ENCODE measurements at regions not wholly inside any gene's neighbourhood (a gene's known extent, or its start where the extent isn't known, plus 50 kb on each side); places are given as distances from the start of the nearest gene placed in this dataset.

- no peak for ATAC-seq (ENCODE audit: low FRiP score)
- no peak for DNase-seq
- Histone ChIP-seq H3K36me3 (ENCODE audit: control insufficient read depth in 1 of 2, insufficient read depth in 2 of 2, low read length in 1 of 2) (no peaks in the 10 kb centered on the region), H3K4me3 (ENCODE audit: low read length in 2 of 2) (no peak overlapping the region), H3K4me1 (ENCODE audit: control insufficient read depth in 1 of 2, insufficient read depth in 2 of 2, low read length in 2 of 2) (no peaks in the 10 kb centered on the region), H3K27me3 (ENCODE audit: control insufficient read depth in 1 of 2, insufficient read depth in 2 of 2, low read length in 1 of 2) (no peaks in the 10 kb centered on the region), H3K9me3 (ENCODE audit: control insufficient read depth, low read length) (no peaks in the 10 kb centered on the region), H3K27ac (ENCODE audit: low read depth in 1 of 2, low read length in 2 of 2) (no peak overlapping the region)
- 97 to 99% methylated on average over 4 of the region's 4 CpGs for WGBS, 2 donors
- intact Hi-C loops (cut with DNase I), result no loop called here
Observed at GRCh38 chr15:81957698-81958097, 88.1 kb downstream of the MEX3B start.

- no peak overlapping the region for H3K27ac ChIP-seq (ENCODE audit: low read depth in 1 of 2, low read length in 2 of 2)
- DNase-seq (no peak), ATAC-seq (ENCODE audit: low FRiP score) (no peak)
- H3K4me3 ChIP-seq (ENCODE audit: low read length in 2 of 2), result no peak overlapping the region
- no peaks in the 10 kb centered on the region for H3K36me3 ChIP-seq (ENCODE audit: control insufficient read depth in 1 of 2, insufficient read depth in 2 of 2, low read length in 1 of 2)
- H3K4me1 ChIP-seq (ENCODE audit: control insufficient read depth in 1 of 2, insufficient read depth in 2 of 2, low read length in 2 of 2), result no peaks in the 10 kb centered on the region
- no peaks in the 10 kb centered on the region for H3K9me3 ChIP-seq (ENCODE audit: control insufficient read depth, low read length)
- intact Hi-C loops (cut with DNase I), result no loop called here
- no peaks in the 10 kb centered on the region for H3K27me3 ChIP-seq (ENCODE audit: control insufficient read depth in 1 of 2, insufficient read depth in 2 of 2, low read length in 1 of 2)
- 83 to 87% methylated on average over 6 of the region's 6 CpGs for WGBS, 2 donors
Observed at GRCh38 chr15:81955382-81956062, 90.3 kb downstream of the MEX3B start.

- Histone ChIP-seq H3K36me3 (ENCODE audit: control insufficient read depth in 1 of 2, insufficient read depth in 2 of 2, low read length in 1 of 2) (no peaks in the 10 kb centered on the region), H3K4me3 (ENCODE audit: low read length in 2 of 2) (no peak overlapping the region), H3K27me3 (ENCODE audit: control insufficient read depth in 1 of 2, insufficient read depth in 2 of 2, low read length in 1 of 2) (no peaks in the 10 kb centered on the region), H3K9me3 (ENCODE audit: control insufficient read depth, low read length) (no peaks in the 10 kb centered on the region), H3K4me1 (ENCODE audit: control insufficient read depth in 1 of 2, insufficient read depth in 2 of 2, low read length in 2 of 2) (peaks cover 0 to 1% of the 10 kb centered on the region in 2 donors), H3K27ac (ENCODE audit: low read depth in 1 of 2, low read length in 2 of 2) (no peak overlapping the region)
- intact Hi-C loops (cut with DNase I), result no loop called here
- ATAC-seq (ENCODE audit: low FRiP score) (no peak), DNase-seq (no peak)
- WGBS, 2 donors, result 91 to 94% methylated on average over 9 of the region's 9 CpGs
Observed at GRCh38 chr15:81954158-81954783, 91.5 kb downstream of the MEX3B start.

GRCh38 chr15:81950841-81951414 lies 94.9 kb downstream of the MEX3B start:
- no peaks in the 10 kb centered on the region for H3K27me3 ChIP-seq (ENCODE audit: control insufficient read depth in 1 of 2, insufficient read depth in 2 of 2, low read length in 1 of 2)
- WGBS, 2 donors, result 46 to 50% methylated on average over 7 of the region's 7 CpGs
- ATAC-seq (ENCODE audit: low FRiP score), result no peak
- intact Hi-C loops (cut with DNase I), result no loop called here
- H3K36me3 ChIP-seq (ENCODE audit: control insufficient read depth in 1 of 2, insufficient read depth in 2 of 2, low read length in 1 of 2), result no peaks in the 10 kb centered on the region
- H3K27ac ChIP-seq (ENCODE audit: low read depth in 1 of 2, low read length in 2 of 2), result no peak overlapping the region
- peaks cover 3 to 5% of the 10 kb centered on the region in 2 donors for H3K4me1 ChIP-seq (ENCODE audit: control insufficient read depth in 1 of 2, insufficient read depth in 2 of 2, low read length in 2 of 2)
- no peak for DNase-seq
- H3K9me3 ChIP-seq (ENCODE audit: control insufficient read depth, low read length), result no peaks in the 10 kb centered on the region
- no peak overlapping the region for H3K4me3 ChIP-seq (ENCODE audit: low read length in 2 of 2)

GRCh38 chr15:81948751-81949150 lies 97.1 kb downstream of the MEX3B start:
- DNase-seq, result no peak
- 91 to 93% methylated on average over 11 of the region's 11 CpGs for WGBS, 2 donors
- Histone ChIP-seq H3K36me3 (ENCODE audit: control insufficient read depth in 1 of 2, insufficient read depth in 2 of 2, low read length in 1 of 2) (no peaks in the 10 kb centered on the region), H3K4me3 (ENCODE audit: low read length in 2 of 2) (no peak overlapping the region), H3K9me3 (ENCODE audit: control insufficient read depth, low read length) (no peaks in the 10 kb centered on the region), H3K4me1 (ENCODE audit: control insufficient read depth in 1 of 2, insufficient read depth in 2 of 2, low read length in 2 of 2) (peaks cover 3 to 5% of the 10 kb centered on the region in 2 donors), H3K27me3 (ENCODE audit: control insufficient read depth in 1 of 2, insufficient read depth in 2 of 2, low read length in 1 of 2) (no peaks in the 10 kb centered on the region), H3K27ac (ENCODE audit: low read depth in 1 of 2, low read length in 2 of 2) (no peak overlapping the region)
- ATAC-seq (ENCODE audit: low FRiP score), result no peak
- intact Hi-C loops (cut with DNase I), result no loop called here

GRCh38 chr15:81948222-81948621 lies 97.6 kb downstream of the MEX3B start:
- Histone ChIP-seq H3K4me3 (ENCODE audit: low read length in 2 of 2) (no peak overlapping the region), H3K9me3 (ENCODE audit: control insufficient read depth, low read length) (no peaks in the 10 kb centered on the region), H3K4me1 (ENCODE audit: control insufficient read depth in 1 of 2, insufficient read depth in 2 of 2, low read length in 2 of 2) (peaks cover 3 to 5% of the 10 kb centered on the region in 2 donors), H3K27me3 (ENCODE audit: control insufficient read depth in 1 of 2, insufficient read depth in 2 of 2, low read length in 1 of 2) (no peaks in the 10 kb centered on the region), H3K36me3 (ENCODE audit: control insufficient read depth in 1 of 2, insufficient read depth in 2 of 2, low read length in 1 of 2) (no peaks in the 10 kb centered on the region), H3K27ac (ENCODE audit: low read depth in 1 of 2, low read length in 2 of 2) (no peak overlapping the region)
- intact Hi-C loops (cut with DNase I), result no loop called here
- WGBS, 2 donors, result 93 to 95% methylated on average over 8 of the region's 8 CpGs
- ATAC-seq (ENCODE audit: low FRiP score) (no peak), DNase-seq (no peak)

GRCh38 chr15:81947548-81947947 lies 98.3 kb downstream of the MEX3B start:
- Histone ChIP-seq H3K36me3 (ENCODE audit: control insufficient read depth in 1 of 2, insufficient read depth in 2 of 2, low read length in 1 of 2) (no peaks in the 10 kb centered on the region), H3K27ac (ENCODE audit: low read depth in 1 of 2, low read length in 2 of 2) (no peak overlapping the region), H3K27me3 (ENCODE audit: control insufficient read depth in 1 of 2, insufficient read depth in 2 of 2, low read length in 1 of 2) (no peaks in the 10 kb centered on the region), H3K4me1 (ENCODE audit: control insufficient read depth in 1 of 2, insufficient read depth in 2 of 2, low read length in 2 of 2) (peaks cover 3 to 5% of the 10 kb centered on the region in 2 donors), H3K9me3 (ENCODE audit: control insufficient read depth, low read length) (no peaks in the 10 kb centered on the region), H3K4me3 (ENCODE audit: low read length in 2 of 2) (no peak overlapping the region)
- 33 to 37% methylated on average over 2 of the region's 2 CpGs for WGBS, 2 donors
- no peak for ATAC-seq (ENCODE audit: low FRiP score)
- DNase-seq, result no peak
- intact Hi-C loops (cut with DNase I), result no loop called here

- no peak overlapping the region for H3K4me3 ChIP-seq (ENCODE audit: low read length in 2 of 2)
- no peak overlapping the region for H3K27ac ChIP-seq (ENCODE audit: low read depth in 1 of 2, low read length in 2 of 2)
- H3K9me3 ChIP-seq (ENCODE audit: control insufficient read depth, low read length), result no peaks in the 10 kb centered on the region
- 92 to 93% methylated on average over 6 of the region's 6 CpGs for whole genome bisulfite sequencing, 2 donors
- ATAC-seq (ENCODE audit: low FRiP score) (no peak), DNase-seq (no peak)
- H3K4me1 ChIP-seq (ENCODE audit: control insufficient read depth in 1 of 2, insufficient read depth in 2 of 2, low read length in 2 of 2), result peaks cover 3 to 5% of the 10 kb centered on the region in 2 donors
- no peaks in the 10 kb centered on the region for H3K27me3 ChIP-seq (ENCODE audit: control insufficient read depth in 1 of 2, insufficient read depth in 2 of 2, low read length in 1 of 2)
- intact Hi-C loops (cut with DNase I), result no loop called here
- no peaks in the 10 kb centered on the region for H3K36me3 ChIP-seq (ENCODE audit: control insufficient read depth in 1 of 2, insufficient read depth in 2 of 2, low read length in 1 of 2)
Observed at GRCh38 chr15:81945014-81945615, 100.7 kb downstream of the MEX3B start.
